Stimulated activated memory B cell treated with anti-CD40 and anti-IgM and Interleukin-4, amounts not matched to agents 10 μg/mL and 1 μg/mL and 100 μg/mL, for 72 hours (primary cell): ENCODE measurements at regions not wholly inside any gene's neighbourhood (a gene's known extent, or its start where the extent isn't known, plus 50 kb on each side); places are given as distances from the start of the nearest gene placed in this dataset.
"Not testable (repeated sequence)": the region's sequence is repeated elsewhere in the genome, so short reads cannot be mapped to it uniquely, and the experiment has no call there.

Experiments
- ATAC-seq: fragments of 150-1000 bp; cut with Tn5 transposase; 2 replicates; pipeline ENCODE4 v1.10.0; 2021
- H3K27ac Mint-ChIP-seq: one replicate; pipeline ENCODE4 v1.8.0; 2022; ENCODE audit warnings: mild to moderate bottlenecking, mixed read lengths
- H3K27me3 Mint-ChIP-seq: one replicate; pipeline ENCODE4 v1.8.0; 2022; ENCODE audit warnings: mixed read lengths
- H3K36me3 Mint-ChIP-seq: one replicate; pipeline ENCODE4 v1.8.0; 2022; ENCODE audit warnings: mixed read lengths
- H3K4me1 Mint-ChIP-seq: one replicate; pipeline ENCODE4 v1.8.0; 2022; ENCODE audit warnings: mixed read lengths
- H3K4me3 Mint-ChIP-seq: one replicate; pipeline ENCODE4 v1.8.0; 2022; ENCODE audit warnings: mild to moderate bottlenecking, moderate library complexity, mixed read lengths
- H3K9me3 Mint-ChIP-seq: one replicate; pipeline ENCODE4 v1.8.0; 2022; ENCODE audit warnings: mixed read lengths

- Mint-ChIP-seq H3K27me3 (no peaks in the 10 kb centered on the region), H3K36me3 (peaks cover 14% of the 10 kb centered on the region), H3K9me3 (peaks cover 6% of the 10 kb centered on the region), H3K4me1 (peaks cover 33% of the 10 kb centered on the region), H3K27ac (no peak overlapping the region), H3K4me3 (no peak overlapping the region)
- ATAC-seq = no peak
Measured at GRCh38 chr1:178672434-178672833, 52.6 kb upstream of the RALGPS2 start.

- Mint-ChIP-seq H3K4me1 (peaks cover 20% of the 10 kb centered on the region), H3K36me3 (peaks cover 14% of the 10 kb centered on the region)
- H3K27ac Mint-ChIP-seq, H3K9me3 Mint-ChIP-seq, ATAC-seq, H3K4me3 Mint-ChIP-seq, H3K27me3 Mint-ChIP-seq: not testable (repeated sequence)
Measured at GRCh38 chr1:178674559-178674958, 50.5 kb upstream of the RALGPS2 start.
